DMS79 (cell line): ENCODE measurements at regions not wholly inside any gene's neighbourhood (a gene's known extent, or its start where the extent isn't known, plus 50 kb on each side); places are given as distances from the start of the nearest gene placed in this dataset.

ENCODE experiments used
- DNase-seq: peaks from one replicate; lab custom pipeline; 2025; lab: John Stamatoyannopoulos, UW

- DNase-seq = no peak
These were observed 276.3 kb upstream of the SALL3 start for GRCh38 chr18:78703291-78703690.

DNA sequence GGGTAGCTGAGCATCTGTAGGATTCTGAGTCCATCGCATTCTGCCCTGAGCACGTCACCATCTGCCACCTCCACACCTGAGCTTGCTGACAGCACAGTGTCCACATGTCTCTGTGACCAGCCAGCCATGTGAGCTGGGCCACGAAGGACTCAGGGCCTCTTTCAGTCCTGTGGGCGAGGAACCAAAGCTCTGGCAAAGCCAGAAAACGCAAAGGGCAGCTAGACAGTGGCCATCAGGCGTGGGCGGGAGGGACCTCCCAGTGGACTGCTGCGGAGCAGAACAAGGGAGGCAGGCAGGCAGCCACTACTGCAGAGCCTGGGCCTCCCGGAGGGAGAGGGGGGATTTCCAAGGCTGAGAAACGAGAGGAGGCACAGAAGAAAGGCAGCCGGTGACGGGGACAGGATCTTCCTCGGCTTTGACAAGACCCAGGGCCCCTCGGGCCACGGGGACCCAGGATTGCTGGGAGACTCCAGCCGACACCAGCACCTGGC is 274.6 kb upstream of the SALL3 start:
- no peak for DNase-seq

DNA sequence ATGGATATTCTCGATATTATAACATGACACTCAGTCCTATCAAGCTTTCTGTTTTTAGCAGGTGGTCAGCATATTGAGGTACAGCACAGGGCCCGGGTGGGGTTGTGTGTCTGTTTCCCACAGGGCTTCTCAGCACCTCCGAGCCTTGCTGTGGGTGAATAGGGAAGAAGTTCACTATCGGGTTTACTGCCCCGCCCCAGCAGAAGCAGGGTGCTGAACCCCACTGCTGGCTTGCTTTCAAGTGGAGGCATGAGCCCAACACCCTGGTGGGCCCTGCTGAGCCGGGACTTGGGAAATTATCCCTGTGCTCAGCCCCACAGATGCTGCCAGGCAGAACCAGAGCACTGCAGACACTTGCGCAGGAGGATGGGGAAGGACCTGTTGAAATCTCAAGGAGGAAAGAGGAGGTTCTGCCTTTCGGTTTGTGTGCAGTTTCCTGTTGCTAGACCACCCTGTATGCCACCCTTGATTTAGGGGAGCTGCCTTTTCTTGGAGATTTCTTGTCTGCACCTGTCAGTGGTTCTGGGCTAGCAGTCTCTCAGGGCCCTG is 270.3 kb upstream of the SALL3 start:
- DNase-seq = no peak

DNA sequence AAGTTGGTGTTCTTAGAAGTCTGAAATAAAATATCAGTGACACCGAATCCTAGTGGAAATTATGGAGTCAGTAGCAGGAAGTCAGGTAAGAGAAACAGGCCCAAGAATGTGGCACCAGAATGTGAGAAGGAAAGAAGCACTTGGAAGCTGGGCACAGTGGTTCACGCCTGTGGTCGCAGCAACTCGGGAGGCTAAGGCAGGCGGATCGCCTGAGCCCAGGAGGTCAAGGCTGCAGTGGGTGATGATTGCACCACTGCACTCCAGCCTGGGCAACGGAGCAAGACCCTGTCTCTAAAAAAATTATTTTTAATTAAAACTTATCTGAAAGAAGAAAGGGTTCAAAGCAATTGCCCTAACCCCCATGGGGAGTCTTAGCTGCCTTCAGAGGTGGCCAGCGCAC is 268.3 kb upstream of the SALL3 start:
- no peak for DNase-seq

DNA sequence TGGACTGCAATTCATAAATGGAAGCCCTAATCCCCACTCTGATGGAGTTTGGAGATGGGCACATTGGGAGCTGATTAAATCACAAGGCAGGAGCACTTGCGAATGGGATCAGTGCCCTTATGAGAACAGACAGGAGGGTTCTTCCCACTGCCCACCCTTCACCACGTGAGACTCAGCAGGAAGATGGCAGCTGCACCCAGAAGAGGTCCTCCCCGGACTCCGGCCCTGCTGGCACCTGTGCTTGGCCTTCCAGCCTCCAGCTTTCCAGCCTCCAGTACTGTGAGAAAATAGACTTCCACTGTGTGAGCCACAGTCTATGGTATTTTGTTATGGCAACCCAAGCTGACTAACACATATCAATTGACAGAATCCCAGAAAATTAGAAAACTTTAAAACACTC is 267.6 kb upstream of the SALL3 start:
- DNase-seq = no peak

GRCh38 chr18:78713069-78713468 is 266.5 kb upstream of the SALL3 start:
- DNase-seq = no peak

- no peak for DNase-seq
These were observed 265.9 kb upstream of the SALL3 start for GRCh38 chr18:78713726-78714125.

GRCh38 chr18:78716022-78716421 is 263.6 kb upstream of the SALL3 start:
- no peak for DNase-seq

- DNase-seq = no peak
These were observed 263.0 kb upstream of the SALL3 start for GRCh38 chr18:78716581-78716980.

- DNase-seq = no peak
These were observed 262.4 kb upstream of the SALL3 start for GRCh38 chr18:78717051-78717765.

GRCh38 chr18:78717766-78718150 is 261.9 kb upstream of the SALL3 start:
- DNase-seq = no peak

DNA sequence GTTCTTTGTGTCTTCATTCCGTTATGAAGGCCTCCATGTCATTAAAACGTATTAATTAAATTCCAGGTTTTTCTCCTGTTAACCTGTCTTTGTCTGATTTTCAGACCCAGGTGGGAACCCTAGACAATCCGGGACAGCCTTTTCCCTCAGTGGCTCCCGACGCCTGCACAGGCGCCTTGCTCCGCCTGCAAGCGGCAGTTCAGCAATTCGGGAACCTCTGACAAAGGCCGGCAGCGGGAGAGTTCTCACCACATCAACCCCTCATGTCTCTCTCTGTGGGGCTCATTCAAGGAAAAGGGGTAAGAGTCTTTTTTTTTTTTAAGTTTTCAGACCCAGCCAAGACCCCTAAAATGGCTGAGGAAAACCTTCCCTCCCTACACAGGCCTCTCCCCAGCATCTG is 259.8 kb upstream of the SALL3 start:
- DNase-seq = no peak

GRCh38 chr18:78720456-78721237 is 259.0 kb upstream of the SALL3 start:
- no peak for DNase-seq

DNA sequence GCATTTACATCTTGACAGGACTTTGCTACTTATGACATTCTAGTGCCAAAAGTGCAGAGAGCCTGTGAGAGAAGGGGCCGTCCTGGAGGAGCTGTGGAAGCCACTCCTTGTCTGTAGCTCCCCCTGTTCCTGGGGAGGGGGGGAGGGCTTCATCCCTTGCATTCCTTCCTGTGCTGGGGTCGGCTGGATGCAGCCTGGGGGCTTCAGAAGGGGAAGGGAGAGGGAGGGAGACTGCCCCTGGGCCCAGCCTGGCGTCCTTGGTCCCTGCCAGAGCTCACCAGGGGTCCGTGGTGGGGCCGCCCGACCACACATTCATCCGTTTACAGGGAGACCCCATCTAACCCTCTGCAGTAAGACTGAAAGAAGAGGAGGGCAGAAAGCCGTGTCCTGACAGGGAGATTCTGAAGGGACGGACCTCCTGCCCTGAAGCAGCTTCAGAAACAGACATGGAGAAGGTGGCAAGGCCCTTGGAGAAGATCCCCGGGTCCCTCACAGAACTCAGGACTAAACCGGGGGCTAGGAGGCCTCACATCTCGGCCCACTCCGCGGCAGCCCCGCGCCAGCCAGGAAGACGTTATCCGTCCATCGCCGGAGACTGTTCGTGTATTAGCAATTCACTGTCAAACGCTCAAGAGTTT is 258.3 kb upstream of the SALL3 start:
- DNase-seq = no peak

- DNase-seq = no peak
These were observed 257.6 kb upstream of the SALL3 start for GRCh38 chr18:78721981-78722380.

GRCh38 chr18:78722386-78722785 is 257.2 kb upstream of the SALL3 start:
- DNase-seq = no peak

GRCh38 chr18:78722929-78723710 is 256.5 kb upstream of the SALL3 start:
- no peak for DNase-seq

- no peak for DNase-seq
These were observed 255.3 kb upstream of the SALL3 start for GRCh38 chr18:78724214-78724914.

DNA sequence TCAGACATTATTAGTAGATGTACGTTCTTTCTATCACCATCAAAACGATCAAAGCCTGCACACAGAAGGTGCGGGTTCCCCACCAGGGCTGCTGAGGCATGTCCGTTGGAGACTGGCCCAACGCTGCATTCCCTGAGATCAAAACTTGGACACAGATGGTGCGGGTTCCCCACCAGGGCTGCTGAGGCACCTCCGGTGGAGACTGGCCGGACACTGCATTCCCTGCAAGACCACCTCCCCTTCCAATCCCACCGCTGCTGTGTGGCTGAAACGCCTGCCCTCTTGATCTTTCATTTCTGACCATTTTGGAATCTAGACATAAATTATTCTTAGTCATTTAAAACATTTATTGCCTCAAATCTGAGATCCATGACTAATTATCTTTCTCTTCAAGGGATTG is 254.2 kb upstream of the SALL3 start:
- no peak for DNase-seq

DNA sequence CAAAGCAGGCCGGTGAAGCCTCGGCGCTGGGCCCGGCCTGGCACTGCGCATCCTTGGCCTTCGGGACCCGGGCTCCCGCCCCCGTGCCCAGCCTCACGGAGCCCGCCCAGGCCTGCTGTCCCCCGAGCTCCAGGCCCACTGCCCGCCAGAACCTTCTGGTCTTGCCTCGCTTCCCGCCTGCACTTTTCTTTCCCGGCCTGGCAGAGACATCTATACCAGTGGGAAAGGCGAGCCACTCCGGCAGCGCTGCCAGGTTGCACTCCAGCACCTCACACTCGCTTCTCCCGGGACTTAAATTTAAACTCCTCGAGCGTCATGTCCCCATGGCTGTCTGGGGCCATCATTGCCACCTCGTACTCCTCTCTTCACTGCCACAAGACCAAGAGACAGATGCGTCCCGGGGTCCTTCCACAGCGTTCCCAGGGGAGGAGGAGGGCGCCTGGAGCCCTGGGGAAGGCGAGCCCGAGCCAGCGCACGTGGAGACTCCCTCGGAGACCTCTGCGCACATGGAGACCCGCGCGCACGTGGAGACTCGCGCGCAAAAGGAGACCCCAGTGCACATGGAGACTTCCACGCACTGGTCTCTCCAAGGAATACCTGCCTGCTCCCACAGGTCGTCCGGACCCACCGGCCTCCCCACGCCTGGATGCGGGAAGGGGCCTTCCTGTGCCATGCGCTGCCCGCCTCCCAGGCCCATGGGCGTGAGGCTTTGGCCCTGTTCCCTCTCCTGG is 253.1 kb upstream of the SALL3 start:
- no peak for DNase-seq
